Midbrain (tissue), 1 donor: ENCODE measurements at regions not wholly inside any gene's neighbourhood (a gene's known extent, or its start where the extent isn't known, plus 50 kb on each side); places are given as distances from the start of the nearest gene placed in this dataset.
"Not testable (repeated sequence)": the region's sequence is repeated elsewhere in the genome, so short reads cannot be mapped to it uniquely, and the experiment has no call there.

Source experiments
- DNase-seq: peaks from one replicate; lab custom pipeline; 2025; lab: John Stamatoyannopoulos, UW

DNA sequence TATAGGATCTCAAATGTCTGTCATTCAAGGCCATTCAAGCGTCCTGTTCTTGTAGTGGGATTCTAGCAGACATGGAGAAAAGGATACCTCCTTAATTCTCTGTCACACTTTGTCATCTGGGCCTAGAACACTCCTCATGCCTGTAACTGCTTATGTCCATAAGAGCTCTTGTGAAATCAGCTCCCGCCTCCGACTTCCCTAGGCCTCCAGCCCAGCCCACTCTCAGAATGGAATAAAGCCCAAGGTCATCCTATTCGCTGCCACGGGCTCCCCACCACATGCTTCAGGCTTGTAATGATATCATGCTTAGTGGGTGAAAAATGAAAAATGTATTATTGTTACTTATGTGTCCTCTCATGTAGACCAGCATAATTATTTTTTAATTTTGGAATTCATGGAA is 632.5 kb downstream of the ISL1 start:
- no peak for DNase-seq

DNA sequence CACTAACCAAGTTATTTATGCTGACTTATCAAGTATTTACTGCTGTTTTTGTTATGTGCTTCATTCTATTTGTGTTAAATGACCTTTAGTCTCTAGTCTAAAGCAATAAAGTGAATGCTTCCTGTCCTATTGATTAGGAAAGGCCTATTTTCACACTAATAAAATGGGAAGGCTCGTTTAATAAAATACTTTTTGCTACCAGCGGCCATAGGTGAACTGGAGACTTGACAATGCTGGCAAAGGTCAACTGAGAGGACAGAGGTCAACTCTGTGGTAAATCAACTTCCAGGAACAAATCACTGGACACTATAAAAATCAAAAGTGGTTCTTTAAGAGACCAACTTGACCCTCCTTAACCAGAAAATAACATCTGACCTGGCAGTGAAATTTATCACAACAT is 634.3 kb downstream of the ISL1 start:
- no peak for DNase-seq

DNA sequence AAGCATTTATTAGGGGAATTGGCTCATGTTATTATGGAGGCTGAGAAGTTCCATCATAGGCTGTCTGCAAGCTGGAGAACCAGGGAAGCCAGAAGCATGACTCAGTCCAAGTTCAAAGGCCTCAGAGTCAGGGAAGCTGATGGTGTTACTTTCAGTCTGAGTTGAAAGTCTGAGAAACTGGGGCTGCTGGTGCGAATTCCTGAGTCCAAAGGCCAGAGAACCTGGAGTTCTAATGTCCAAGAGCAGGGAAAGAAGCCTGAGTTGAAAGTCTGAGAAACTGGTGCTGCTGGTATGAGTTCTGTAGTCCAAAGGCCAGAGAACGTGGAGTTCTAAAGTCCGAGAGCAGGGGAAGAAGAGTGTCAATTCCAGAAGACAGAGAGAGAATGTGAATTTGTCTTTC is 641.1 kb downstream of the ISL1 start:
- no peak for DNase-seq

DNA sequence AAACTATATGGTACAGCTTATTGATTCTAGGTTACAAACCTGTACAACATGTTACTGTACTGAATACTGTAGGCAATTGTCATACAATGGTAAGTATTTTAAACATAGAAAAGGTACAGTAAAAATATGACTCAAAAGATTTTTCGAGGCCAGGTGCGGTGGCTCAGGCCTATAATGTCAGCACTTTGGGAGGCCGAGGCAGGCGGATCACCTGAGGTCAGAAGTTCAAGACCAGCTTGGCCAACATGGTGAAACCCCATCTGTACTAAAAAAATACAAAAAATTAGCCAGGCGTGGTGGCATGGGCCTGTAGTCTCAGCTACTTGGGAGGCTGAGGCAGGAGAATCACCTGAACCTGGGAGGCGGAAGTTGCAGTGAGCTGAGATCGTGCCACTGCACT is 646.6 kb downstream of the ISL1 start:
- not testable (repeated sequence) for DNase-seq

DNA sequence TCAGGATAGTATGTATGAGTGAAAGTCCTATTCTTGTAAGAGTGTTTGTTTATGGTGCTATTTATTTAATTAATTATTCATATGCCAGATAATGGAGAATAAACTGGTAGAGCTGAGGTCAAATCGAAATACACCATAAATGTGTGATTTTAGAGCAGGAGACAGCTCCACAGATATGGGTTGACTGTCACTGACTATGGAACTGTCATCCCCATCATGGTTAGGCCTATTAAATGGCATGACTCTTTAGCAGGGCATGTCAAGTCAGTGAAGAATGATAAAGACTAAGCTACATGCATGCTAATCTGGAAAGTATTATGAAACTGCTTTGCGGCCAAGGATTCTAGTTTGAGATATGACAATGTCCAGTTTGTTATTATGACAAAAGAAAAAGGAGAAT is 658.6 kb downstream of the ISL1 start:
- DNase-seq = no peak

DNA sequence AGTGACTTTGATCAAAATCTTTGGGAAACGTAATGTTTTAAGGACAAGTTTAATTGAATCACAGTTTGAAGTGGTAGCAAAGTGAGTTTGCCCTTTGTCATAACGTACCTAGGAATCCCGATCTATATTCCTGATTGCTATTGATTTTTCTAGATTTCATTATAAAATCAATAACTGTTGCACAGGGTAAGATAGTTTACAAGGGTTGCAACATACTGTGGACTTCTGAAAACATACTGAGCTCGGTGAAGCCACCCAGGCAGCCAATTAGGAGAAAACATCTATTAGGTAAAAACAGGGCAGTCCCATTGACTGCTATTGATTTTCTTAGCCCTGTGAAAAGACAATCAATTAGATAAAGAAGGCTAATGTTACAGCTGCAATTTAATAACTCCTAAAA is 659.9 kb downstream of the ISL1 start:
- no peak for DNase-seq

DNA sequence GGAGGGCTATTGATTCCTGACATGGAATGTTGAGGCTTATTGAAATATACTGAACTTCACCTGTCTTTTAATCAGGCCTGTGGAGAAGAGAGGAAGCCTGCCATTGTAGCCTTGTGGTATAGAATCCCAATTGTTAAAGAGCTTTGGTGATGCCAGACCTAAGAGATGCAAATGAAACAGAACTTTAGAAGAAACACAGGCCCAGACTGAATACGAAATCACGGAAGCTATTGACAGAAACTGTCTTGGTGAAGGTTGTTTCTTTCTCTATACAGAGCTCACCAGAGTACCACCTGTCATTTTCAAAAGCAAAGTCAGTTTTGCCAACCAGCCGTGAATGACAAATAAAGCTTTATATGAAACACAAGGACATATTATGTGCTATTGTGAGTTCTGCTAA is 660.3 kb downstream of the ISL1 start:
- DNase-seq = no peak

DNA sequence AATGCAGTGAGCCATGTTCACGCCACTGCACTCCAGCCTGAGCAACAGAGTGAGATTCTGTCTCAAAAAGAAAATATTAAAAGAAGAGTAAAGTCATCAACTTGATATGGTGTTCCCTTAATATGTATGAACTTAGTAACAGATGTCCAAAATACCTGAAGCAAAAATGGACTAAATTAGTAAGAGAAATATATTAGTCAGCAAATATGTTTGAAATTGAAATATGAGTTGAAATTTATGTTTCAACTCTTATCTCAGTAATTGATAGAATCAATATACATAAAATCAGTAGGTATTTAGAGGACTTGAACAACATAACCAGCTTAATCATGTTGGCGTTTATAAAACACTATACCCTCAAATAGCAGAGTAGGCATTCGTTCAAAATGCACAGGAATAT is 668.5 kb downstream of the ISL1 start:
- no peak for DNase-seq

DNA sequence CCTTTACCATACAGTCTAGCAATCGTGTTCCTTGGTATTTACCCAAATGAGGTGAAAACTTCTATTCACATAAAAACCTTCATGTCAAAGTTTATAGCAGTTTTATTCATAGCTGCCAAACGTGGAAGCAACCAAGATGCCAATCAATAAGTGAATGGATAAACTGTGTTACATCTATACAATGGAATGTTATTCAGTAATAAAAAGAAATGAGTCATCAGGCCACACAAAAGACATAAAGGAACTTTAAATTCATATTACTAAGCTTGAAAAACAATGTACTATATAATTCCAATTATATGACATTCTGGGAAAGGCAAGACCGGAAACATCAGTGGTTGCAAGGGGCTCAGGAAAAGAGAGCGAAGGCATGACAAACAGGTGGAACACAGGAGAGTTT is 679.9 kb downstream of the ISL1 start:
- no peak for DNase-seq

DNA sequence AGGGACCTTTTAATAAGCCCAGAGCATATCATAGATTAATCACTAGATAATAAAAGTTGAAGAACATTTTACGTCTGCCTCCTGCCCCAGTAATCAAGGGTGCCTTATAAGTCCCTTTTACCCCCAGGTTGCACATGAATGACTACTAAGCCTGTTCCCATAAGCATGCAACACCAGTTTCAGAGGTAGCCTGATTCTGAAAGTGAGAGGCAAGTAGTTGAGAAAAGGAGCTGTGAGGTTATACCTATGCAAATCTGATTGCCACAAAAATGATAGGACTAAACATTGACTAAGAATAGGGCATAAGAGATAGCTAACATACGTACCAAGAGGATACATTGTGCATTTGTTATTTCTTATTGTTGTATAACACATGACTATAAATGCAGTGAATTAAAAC is 681.9 kb downstream of the ISL1 start:
- DNase-seq = no peak

DNA sequence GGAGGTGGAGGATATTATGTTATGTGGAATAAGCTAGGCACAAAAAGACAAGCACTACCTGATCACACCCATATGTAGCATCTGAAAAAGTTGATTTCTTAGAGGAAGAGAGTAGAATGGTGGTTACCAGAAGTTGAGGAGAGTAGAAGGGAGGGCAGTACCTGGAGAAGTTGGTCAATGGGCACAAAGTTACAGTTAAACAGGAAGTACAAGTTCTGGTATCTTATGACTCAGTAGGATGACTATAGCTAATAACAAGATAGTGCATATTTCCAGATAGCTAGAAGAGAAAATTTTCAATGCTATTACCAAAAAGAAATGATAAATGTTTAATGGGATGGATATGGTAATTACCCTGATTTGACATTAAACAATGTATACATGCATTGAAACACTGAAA is 686.7 kb downstream of the ISL1 start:
- DNase-seq = no peak

DNA sequence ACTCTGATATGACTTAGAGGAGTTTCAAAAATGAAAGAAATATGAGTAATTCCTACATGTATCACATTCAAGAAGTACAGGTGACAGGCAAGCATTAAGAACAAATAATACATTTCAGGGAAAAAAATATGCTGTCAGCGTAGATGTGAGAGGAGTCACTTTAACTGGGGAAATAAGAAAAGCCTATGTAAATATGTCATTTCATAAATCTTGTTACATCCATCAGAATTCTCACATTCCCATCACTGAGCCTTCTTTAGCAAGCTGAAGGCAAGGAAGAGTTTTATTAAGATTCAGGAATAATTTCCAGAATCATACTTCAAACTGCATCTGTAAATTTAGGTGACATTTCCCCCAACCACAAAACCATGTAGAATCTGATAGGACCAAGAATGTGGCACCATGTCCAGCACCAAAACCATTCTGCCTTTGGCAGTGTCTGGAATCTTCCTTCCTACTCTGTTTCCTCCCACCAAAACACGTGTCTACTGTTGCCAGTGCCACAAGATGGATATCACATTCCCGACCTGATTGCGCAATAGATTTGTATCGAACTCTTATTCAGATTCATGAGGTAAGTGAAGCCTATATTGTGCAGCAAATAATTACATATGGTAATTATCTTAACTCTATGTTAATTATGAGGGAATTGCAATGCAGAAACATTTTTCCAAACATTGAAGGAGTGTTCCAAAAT is 690.9 kb downstream of the ISL1 start:
- DNase-seq = no peak

DNA sequence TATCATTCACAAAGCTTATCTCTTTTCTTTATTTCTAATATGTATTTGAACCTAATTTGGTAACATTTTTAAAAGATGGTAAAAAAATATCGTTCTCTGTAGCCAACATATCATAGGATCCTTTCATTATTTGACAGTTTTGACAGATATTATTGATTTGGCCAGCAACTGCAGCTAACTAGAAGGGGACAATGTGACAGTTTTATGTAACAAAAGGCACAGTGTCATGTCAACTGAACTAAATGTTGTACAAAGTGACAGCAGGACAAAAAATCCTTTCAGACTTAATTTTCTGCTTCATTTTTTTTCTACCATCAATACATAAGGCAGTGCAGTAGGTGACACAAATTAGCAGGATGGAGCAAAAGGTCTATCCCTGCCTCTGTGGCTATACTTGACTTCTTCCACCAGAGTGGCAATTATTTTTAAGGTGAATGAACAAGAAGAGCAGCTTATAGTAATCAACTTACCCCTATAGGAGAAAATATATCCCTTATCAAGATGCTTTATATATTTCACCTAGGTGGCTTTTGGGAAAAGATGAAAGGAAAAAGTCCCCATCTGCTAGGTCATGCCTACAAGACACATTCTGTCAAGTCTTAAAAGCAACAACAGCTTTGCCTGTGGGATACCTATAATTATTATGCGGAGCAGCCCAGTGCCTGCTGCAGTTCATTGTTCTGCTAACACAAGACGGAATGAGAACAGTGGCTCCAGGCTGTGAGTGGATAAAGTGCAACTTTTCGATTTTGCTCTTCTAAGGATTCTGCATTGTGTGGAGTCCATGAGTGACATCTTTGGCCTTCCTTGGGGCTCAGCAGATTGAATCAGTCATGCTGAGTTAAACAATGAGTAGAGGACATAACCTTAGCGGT is 694.9 kb downstream of the ISL1 start:
- no peak for DNase-seq

DNA sequence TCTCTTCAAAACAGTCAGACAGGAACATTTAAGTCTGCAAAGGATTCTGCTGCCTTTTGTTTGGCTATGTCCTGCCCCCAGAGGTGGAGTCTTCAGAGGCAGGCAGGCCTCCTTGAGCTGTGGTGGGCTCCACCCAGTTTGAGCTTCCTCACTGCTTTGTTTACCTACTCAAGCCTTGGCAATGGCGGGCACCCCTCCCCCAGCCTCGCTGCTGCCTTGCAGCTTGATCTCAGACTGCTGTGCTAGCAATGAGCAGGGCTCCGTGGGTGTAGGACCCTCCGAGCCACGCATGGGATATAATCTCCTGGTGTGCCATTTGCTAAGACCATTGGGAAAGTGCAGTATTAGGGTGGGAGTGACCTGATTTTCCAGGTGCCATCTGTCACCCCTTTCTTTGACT is 685.4 kb upstream of the ITGA1 start:
- not testable (repeated sequence) for DNase-seq

DNA sequence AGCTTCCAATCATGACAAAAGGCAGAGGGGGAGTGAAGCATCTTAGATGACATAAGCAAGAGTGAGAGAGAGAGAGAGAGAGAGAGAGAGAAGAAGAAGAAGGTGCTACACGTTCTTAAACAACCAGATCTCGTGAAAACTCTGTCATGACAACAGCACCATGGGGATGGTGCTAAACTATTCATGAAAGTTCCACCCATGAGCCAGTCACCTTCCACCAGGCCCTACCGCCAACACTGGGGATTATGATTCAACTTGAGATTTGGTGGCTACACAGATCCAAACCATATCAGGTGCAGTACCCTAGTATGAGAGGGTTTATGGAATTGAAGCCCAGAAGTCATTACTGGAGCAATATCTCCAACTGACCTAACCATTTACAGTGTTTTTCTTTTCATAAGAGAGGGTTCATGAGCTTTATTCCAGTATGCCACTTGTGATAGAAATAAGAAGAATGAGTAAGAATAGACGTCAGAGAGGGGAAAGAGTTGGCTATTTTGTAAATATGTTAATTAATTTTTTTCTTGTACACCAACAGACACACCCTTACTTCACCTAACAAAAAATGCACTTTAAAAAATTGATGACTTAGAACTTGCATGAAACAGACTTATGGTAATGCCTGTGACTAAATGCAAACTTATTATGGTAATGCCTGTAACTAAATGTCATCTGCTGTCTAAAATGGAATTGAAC is 680.4 kb upstream of the ITGA1 start:
- no peak for DNase-seq

DNA sequence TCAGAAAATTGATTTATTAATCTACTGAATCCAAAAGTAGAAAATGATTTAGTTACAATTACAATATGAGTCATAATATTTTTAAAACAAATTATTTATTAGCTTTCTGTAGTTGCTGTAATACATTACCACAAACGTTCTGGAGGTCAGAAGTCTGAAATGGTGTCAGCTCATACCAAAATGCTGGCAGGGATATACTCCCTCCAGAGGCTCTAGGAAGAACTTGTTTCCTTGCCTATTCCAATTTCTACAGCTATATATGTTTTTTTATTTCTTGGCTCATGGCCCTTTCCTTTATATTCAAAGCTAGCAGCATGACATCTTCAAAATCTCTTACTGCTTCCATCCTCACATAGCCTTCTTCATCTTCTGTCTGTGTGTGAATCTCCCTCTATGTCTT is 667.9 kb upstream of the ITGA1 start:
- DNase-seq = no peak

DNA sequence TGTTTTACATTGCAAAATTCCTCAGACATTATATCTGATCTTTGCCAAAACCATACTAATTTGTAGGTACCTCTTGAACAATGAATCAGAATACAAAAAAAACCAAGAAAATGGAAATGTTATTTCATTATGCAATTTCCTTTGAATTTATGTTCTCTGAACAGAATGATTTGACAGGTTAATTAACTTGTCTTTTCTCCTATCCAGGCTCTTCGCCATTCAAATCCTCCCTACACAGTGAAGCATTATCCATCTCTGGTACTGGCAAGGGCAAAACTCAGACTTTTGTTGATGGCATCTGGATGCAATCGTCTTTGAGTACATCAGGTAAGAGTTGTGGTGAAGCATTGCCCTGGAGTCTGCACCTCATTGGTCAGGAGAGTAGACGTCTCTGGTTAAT is 655.7 kb upstream of the ITGA1 start:
- DNase-seq = no peak

DNA sequence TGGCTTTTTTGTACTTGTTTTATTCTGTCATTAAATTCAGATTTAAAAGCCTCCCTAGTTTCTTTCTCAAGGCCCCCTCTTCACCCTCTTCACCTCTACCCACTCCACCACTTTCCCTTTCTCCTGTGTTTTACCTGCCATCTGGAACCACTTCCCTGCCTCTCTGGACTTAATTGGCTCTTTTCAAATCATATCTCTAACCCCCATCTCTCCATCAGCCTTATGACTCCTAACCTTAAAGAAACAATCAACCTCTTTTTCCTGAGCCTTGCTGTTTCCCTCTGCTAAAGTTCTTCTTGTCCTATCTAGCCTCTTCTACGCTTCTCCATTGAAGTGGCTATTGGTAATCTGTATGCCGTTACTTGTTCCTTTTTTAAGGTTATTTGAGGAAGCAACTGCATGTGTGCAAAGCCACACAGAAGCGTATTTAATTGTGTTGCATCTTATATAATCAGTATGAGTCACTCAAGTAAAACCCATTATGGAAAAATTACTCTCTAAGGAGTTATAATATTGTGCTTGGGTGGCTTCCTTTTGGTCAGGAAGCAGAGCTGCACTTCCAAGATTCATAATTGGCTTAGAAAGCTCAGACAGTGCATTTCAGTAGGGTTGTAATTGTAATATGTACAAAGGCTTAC is 653.6 kb upstream of the ITGA1 start:
- DNase-seq = no peak

DNA sequence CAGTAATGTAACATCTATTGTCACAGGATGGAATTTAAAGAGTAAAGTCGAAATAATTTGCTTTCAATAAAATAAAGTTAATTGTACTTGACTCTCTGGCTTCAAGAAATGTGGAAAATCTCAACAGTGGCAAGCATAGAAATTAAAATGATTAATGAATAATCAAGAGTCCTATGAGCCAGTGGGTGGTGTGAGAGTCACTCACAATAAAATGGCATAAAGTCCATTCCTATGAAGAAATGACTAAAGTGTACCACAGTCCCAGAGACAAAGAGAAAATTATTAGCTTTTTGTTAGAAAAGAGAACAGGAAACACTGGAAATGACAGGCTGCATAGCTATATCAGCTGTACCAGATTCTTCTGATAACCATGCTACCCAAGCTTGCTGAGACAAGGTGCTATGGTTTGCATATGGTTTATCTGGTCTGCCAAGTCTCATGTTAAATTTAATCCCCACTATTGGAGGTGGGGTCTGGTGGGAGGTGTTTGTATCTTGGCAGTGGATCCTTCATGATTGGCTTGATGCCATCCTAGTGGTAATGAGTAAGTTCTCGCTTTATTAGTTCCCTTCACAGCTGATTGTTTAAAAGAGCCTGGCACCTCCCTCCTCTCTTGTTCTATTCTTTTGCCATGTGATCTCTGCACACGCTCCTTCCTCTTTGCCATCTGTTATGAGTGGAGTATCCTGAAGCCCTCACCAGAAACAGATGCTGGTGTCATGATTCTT is 647.7 kb upstream of the ITGA1 start:
- no peak for DNase-seq

DNA sequence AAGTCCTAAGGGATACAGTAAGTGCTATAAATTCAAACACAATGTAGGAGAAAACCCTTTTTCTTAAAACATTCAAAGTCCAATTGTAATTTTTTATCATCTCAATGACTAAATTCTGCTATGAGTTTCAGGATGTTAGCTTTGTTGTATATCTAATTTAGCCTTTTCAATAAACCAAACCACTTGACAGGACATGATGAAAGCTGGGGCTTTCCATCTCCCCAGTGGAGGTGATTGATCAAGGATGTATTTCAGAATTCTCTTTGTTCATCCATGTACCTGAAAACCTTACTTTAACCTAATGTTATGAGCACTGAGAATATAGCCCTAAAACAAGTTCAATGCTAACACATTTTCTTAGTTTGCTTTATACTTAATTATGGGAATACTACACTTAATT is 639.0 kb upstream of the ITGA1 start:
- DNase-seq = no peak

DNA sequence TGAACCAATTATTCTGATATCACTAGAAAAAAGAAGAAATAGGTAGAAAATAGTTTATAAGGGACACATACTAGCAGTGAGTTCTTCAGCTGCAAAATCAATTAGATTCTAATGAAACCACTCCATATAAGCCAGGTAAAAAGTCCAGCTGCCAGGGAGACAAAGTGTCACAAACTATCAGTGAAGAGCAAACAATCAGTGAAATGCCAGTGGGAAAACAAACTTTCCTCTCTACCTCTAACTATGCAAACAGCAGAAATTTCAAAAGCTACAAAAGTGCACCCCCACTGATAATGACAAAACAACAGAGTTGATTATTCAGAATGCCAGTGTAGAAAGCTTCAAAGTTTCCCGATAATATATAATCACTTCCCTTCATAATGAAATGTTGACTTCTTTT is 637.2 kb upstream of the ITGA1 start:
- no peak for DNase-seq

DNA sequence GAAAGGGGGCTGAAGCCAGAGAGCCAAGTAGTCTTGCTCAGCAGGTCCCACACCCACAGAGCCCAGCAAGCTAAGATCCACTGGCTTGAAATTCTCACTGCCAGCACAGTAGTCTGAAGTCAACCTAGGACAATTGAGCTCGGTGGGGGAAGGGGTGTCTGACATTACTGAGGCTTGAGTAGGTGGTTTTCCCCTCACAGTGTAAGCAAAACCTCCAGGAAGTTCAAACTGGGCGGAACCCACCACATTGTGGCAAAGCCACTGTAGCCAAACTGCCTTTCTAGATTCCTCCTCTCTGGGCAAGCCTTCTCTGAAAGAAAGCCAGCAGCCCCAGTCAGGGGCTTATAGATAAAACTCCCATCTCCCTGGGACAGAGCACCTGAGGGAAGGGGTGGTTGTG is 630.9 kb upstream of the ITGA1 start:
- DNase-seq = not testable (repeated sequence)
